ENCODE measurements at regions not wholly inside any gene's neighbourhood (a gene's known extent, or its start where the extent isn't known, plus 50 kb on each side); places are given as distances from the start of the nearest gene placed in this dataset.

DNA sequence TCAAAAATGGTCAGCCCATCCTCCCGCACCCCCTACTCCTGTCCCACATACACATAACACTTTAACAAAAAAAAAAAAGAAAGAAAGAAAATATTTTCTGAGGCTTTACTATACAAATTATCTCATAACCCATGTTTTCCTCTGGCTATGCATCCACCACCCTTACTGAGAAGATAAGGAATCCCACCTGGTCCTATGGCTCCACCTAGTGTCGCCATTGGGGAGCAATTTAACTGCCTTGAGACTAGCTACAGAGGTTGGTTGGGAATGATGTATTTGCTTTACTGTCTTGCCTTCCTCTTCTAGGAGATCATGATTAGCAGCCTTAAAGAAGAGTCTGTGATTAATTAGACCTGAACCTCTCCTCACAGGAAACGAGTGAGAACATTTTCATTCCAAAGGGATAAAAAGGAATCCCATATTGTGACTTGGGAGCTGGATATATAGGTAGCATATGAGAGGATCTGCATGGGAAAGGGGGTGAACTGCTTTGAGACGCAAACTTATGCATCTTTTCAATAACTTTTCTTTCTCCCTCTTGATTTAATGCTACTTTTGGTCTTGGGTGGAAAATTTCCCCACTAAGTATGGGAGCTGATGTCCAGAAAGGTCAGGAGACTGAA is 77.7 kb upstream of the SELENOP start:
- in situ Hi-C loops (cut with MboI) = loop anchor here (25.0 kb wide), 1 partner anchor 302 kb away; no protein-coding TSS in a partner anchor
- no peaks in the 10 kb centered on the region for H3K4me1 ChIP-seq (ENCODE audit: insufficient read depth)
- H3K27ac ChIP-seq = no peak overlapping the region
- H2AFZ ChIP-seq = no peak overlapping the region
- peak; percentile 67 for DNase-seq
- no peaks in the 10 kb centered on the region for H3F3A ChIP-seq (ENCODE audit: insufficient read depth)
- no peaks in the 10 kb centered on the region for H3K9me2 ChIP-seq (ENCODE audit: insufficient read depth)
- H4K20me1 ChIP-seq (ENCODE audit: insufficient read depth) = no peaks in the 10 kb centered on the region
- H3K79me2 ChIP-seq (ENCODE audit: insufficient read depth) = no peaks in the 10 kb centered on the region
- no peak overlapping the region for H3K4me2 ChIP-seq (ENCODE audit: unreplicated experiment)
- H3K4me3 ChIP-seq = no peak overlapping the region
- 7 to 8% methylated on average over 4 of the region's 4 CpGs for WGBS, 2 experiments (ENCODE audit: low coverage in 1 of 2, low lambda C conversion rate in 2 of 2, missing lambda C conversion rate in 2 of 2)
- no peak for TF ChIP-seq EZH2 (IDR thresholded peaks at IDR 0.05; ENCODE audit: insufficient read depth, poor library complexity, severe bottlenecking)
- no peak for TF ChIP-seq EZH2phosphoT487 (IDR thresholded peaks at IDR 0.05; ENCODE audit: insufficient read depth, low read depth)
- no peaks in the 10 kb centered on the region for H3K9me3 ChIP-seq (ENCODE audit: low read depth)
- H3K36me3 ChIP-seq (ENCODE audit: low read depth) = no peaks in the 10 kb centered on the region
- peaks cover 41% of the 10 kb centered on the region for H3K27me3 ChIP-seq (replicated peaks; ENCODE audit: insufficient read depth)
- no peak overlapping the region for H3K9ac ChIP-seq

DNA sequence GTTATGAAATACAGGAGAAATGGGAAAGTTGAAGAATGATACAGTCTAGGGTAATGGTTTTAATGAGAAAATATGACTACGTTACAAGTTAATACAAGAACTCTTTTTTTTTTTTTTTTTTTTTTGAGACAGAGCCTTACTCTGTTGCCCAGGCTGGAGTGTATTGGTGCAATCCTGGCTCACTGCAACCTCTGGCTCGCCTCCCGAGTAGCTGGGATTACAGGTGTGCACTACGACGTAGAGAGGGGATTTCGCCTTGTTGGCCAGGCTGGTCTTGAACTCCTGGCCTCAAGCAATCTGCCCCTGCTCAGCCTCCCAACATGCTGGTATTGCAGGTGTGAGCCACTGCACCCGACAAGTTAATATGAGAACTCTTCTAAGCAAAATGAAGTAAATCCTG is 77.1 kb upstream of the SELENOP start:
- no peak overlapping the region for H2AFZ ChIP-seq
- H3K27ac ChIP-seq = no peak overlapping the region
- WGBS, 2 experiments (ENCODE audit: low coverage in 1 of 2, low lambda C conversion rate in 2 of 2, missing lambda C conversion rate in 2 of 2) = 38 to 43% methylated on average over 7 of the region's 7 CpGs
- H3K79me2 ChIP-seq (ENCODE audit: insufficient read depth) = no peaks in the 10 kb centered on the region
- H3K27me3 ChIP-seq (replicated peaks; ENCODE audit: insufficient read depth) = peaks cover 41% of the 10 kb centered on the region
- H3K9ac ChIP-seq = no peak overlapping the region
- H3K4me1 ChIP-seq (ENCODE audit: insufficient read depth) = no peaks in the 10 kb centered on the region
- TF ChIP-seq EZH2phosphoT487 (IDR thresholded peaks at IDR 0.05; ENCODE audit: insufficient read depth, low read depth) = no peak
- TF ChIP-seq EZH2 (IDR thresholded peaks at IDR 0.05; ENCODE audit: insufficient read depth, poor library complexity, severe bottlenecking) = no peak
- H3K9me3 ChIP-seq (ENCODE audit: low read depth) = no peaks in the 10 kb centered on the region
- no peaks in the 10 kb centered on the region for H4K20me1 ChIP-seq (ENCODE audit: insufficient read depth)
- no peaks in the 10 kb centered on the region for H3K36me3 ChIP-seq (ENCODE audit: low read depth)
- H3K9me2 ChIP-seq (ENCODE audit: insufficient read depth) = no peaks in the 10 kb centered on the region
- no peak for DNase-seq
- H3K4me3 ChIP-seq = no peak overlapping the region
- in situ Hi-C loops (cut with MboI) = loop anchor here (25.0 kb wide), 1 partner anchor 301 kb away; no protein-coding TSS in a partner anchor
- no peaks in the 10 kb centered on the region for H3F3A ChIP-seq (ENCODE audit: insufficient read depth)
- no peak overlapping the region for H3K4me2 ChIP-seq (ENCODE audit: unreplicated experiment)

DNA sequence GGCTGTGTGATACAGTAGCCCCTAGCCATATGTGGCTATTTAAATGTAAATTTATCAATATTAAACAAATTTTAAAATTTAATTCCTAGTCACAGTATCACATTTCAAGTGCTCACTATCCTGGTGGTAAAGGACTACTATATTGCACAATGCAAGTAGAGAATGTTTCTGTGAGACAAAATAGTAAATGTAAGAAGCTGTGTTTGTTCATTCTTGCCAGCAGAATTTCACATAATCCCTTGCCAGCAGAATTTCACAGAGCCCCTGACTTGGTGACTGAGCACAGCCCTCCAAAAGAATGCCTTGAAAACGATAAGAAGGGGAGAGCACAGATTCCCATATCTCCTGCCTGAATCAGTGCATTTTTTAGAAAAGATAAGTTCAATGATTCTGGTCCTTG is 75.9 kb upstream of the SELENOP start:
- Histone ChIP-seq H3K9me3 (ENCODE audit: low read depth) (no peaks in the 10 kb centered on the region), H3K9me2 (ENCODE audit: insufficient read depth) (no peaks in the 10 kb centered on the region), H3K79me2 (ENCODE audit: insufficient read depth) (no peaks in the 10 kb centered on the region), H2AFZ (no peak overlapping the region), H3K27me3 (replicated peaks; ENCODE audit: insufficient read depth) (peaks cover 41% of the 10 kb centered on the region), H3K27ac (no peak overlapping the region), H3K9ac (no peak overlapping the region), H3K36me3 (ENCODE audit: low read depth) (no peaks in the 10 kb centered on the region), H3K4me1 (ENCODE audit: insufficient read depth) (no peaks in the 10 kb centered on the region), H3F3A (ENCODE audit: insufficient read depth) (no peaks in the 10 kb centered on the region), H4K20me1 (ENCODE audit: insufficient read depth) (no peaks in the 10 kb centered on the region), H3K4me2 (ENCODE audit: unreplicated experiment) (no peak overlapping the region), H3K4me3 (no peak overlapping the region)
- no peak for DNase-seq
- 0 to 4% methylated on average over 1 of the region's 1 CpG for WGBS, 2 experiments (ENCODE audit: low coverage in 1 of 2, low lambda C conversion rate in 2 of 2, missing lambda C conversion rate in 2 of 2)
- in situ Hi-C loops (cut with MboI) = loop anchor here (25.0 kb wide), 1 partner anchor 300 kb away; no protein-coding TSS in a partner anchor
- TF ChIP-seq EZH2phosphoT487 (IDR thresholded peaks at IDR 0.05; ENCODE audit: insufficient read depth, low read depth) = no peak
- TF ChIP-seq EZH2 (IDR thresholded peaks at IDR 0.05; ENCODE audit: insufficient read depth, poor library complexity, severe bottlenecking) = no peak

DNA sequence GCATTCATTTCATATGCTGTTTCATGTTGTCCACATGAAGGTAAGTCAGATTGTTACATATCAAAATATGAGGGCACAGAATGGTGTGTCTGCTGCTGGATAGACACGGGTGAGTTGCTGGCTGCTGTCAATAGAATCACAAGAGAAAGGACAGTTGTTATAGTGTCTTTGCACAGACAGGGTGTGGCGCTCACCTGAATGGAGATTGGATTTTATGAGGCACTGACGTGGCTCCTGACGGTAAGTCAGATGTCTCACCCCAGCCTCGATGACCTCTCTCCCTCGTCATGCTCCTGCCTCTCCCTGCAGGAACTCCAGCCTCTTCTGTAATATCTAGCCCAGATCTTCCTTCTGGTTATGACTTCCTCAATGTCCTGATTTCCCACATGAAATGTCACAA is 75.4 kb upstream of the SELENOP start:
- TF ChIP-seq EZH2phosphoT487 (IDR thresholded peaks at IDR 0.05; ENCODE audit: insufficient read depth, low read depth) (no peak), EZH2 (IDR thresholded peaks at IDR 0.05; ENCODE audit: insufficient read depth, poor library complexity, severe bottlenecking) (no peak)
- no peak overlapping the region for H3K4me3 ChIP-seq
- no peaks in the 10 kb centered on the region for H3F3A ChIP-seq (ENCODE audit: insufficient read depth)
- H3K4me1 ChIP-seq (ENCODE audit: insufficient read depth) = no peaks in the 10 kb centered on the region
- H2AFZ ChIP-seq = no peak overlapping the region
- no peak overlapping the region for H3K27ac ChIP-seq
- WGBS, 2 experiments (ENCODE audit: low coverage in 1 of 2, low lambda C conversion rate in 2 of 2, missing lambda C conversion rate in 2 of 2) = 54 to 57% methylated on average over 6 of the region's 6 CpGs
- no peak overlapping the region for H3K4me2 ChIP-seq (ENCODE audit: unreplicated experiment)
- no peaks in the 10 kb centered on the region for H4K20me1 ChIP-seq (ENCODE audit: insufficient read depth)
- no peak overlapping the region for H3K9ac ChIP-seq
- no peaks in the 10 kb centered on the region for H3K79me2 ChIP-seq (ENCODE audit: insufficient read depth)
- H3K9me2 ChIP-seq (ENCODE audit: insufficient read depth) = no peaks in the 10 kb centered on the region
- DNase-seq = no peak
- H3K36me3 ChIP-seq (ENCODE audit: low read depth) = no peaks in the 10 kb centered on the region
- peaks cover 41% of the 10 kb centered on the region for H3K27me3 ChIP-seq (replicated peaks; ENCODE audit: insufficient read depth)
- no peaks in the 10 kb centered on the region for H3K9me3 ChIP-seq (ENCODE audit: low read depth)
- in situ Hi-C loops (cut with MboI) = loop anchor here (25.0 kb wide), 1 partner anchor 300 kb away; no protein-coding TSS in a partner anchor
